ENCODE measurements at regions not wholly inside any gene's neighbourhood (a gene's known extent, or its start where the extent isn't known, plus 50 kb on each side); places are given as distances from the start of the nearest gene placed in this dataset.

- no peaks in the 10 kb centered on the region for H3K4me1 ChIP-seq
- WGBS, 2 donors = 33 to 38% methylated on average over 5 of the region's 5 CpGs
- no peaks in the 10 kb centered on the region for H3K9me3 ChIP-seq
- intact Hi-C loops (cut with DNase I) = no loop called here
- H3K27ac ChIP-seq = no peak overlapping the region
- no peak for DNase-seq
- FAIRE-seq = no peak
- no peaks in the 10 kb centered on the region for H3K36me3 ChIP-seq
- H3K4me3 ChIP-seq = no peak overlapping the region
- H3K27me3 ChIP-seq = no peaks in the 10 kb centered on the region
- no peak for ATAC-seq
- TF ChIP-seq CTCF (IDR thresholded peaks at IDR 0.05) = no peak
These were observed 307.4 kb downstream of the RAB28 start for GRCh38 chr4:13176741-13177142.

- Histone ChIP-seq H3K36me3 (no peaks in the 10 kb centered on the region), H3K4me1 (no peaks in the 10 kb centered on the region), H3K27me3 (no peaks in the 10 kb centered on the region), H3K9me3 (no peaks in the 10 kb centered on the region), H3K4me3 (no peak overlapping the region), H3K27ac (no peak overlapping the region)
- intact Hi-C loops (cut with DNase I) = no loop called here
- FAIRE-seq = no peak
- no peak for DNase-seq
- ATAC-seq = no peak
- WGBS, 2 donors = 83 to 86% methylated on average over 5 of the region's 5 CpGs
- TF ChIP-seq CTCF (IDR thresholded peaks at IDR 0.05) = no peak
These were observed 309.2 kb downstream of the RAB28 start for GRCh38 chr4:13174926-13175325.

- FAIRE-seq (no peak), DNase-seq (peak in 3 of 6 donors; percentile 10 to 25 (median 13)), ATAC-seq (peak in 3 of 4 donors; percentile 60 to 73 (median 69))
- intact Hi-C loops (cut with DNase I) = no loop called here
- Histone ChIP-seq H3K27me3 (no peaks in the 10 kb centered on the region), H3K4me1 (no peaks in the 10 kb centered on the region), H3K9me3 (no peaks in the 10 kb centered on the region), H3K27ac (no peak overlapping the region), H3K4me3 (no peak overlapping the region), H3K36me3 (no peaks in the 10 kb centered on the region)
- 80 to 81% methylated on average over 6 of the region's 6 CpGs for WGBS, 2 donors
- TF ChIP-seq CTCF (IDR thresholded peaks at IDR 0.05) = no peak
These were observed 310.1 kb downstream of the RAB28 start for GRCh38 chr4:13174001-13174400.

GRCh38 chr4:13171292-13172057, 312.7 kb downstream of the RAB28 start:
- no peak overlapping the region for H3K4me3 ChIP-seq
- no peaks in the 10 kb centered on the region for H3K9me3 ChIP-seq
- no peak for FAIRE-seq
- no peaks in the 10 kb centered on the region for H3K4me1 ChIP-seq
- ATAC-seq = no peak
- DNase-seq = no peak
- no peak for TF ChIP-seq CTCF (IDR thresholded peaks at IDR 0.05)
- no peak overlapping the region for H3K27ac ChIP-seq
- intact Hi-C loops (cut with DNase I) = no loop called here
- H3K27me3 ChIP-seq = no peaks in the 10 kb centered on the region
- WGBS, 2 donors = 89 to 94% methylated on average over 5 of the region's 5 CpGs
- H3K36me3 ChIP-seq = no peaks in the 10 kb centered on the region

- 74 to 76% methylated on average over 3 of the region's 3 CpGs for WGBS, 2 donors
- H3K4me1 ChIP-seq = no peaks in the 10 kb centered on the region
- H3K4me3 ChIP-seq = no peak overlapping the region
- no peaks in the 10 kb centered on the region for H3K36me3 ChIP-seq
- H3K27ac ChIP-seq = no peak overlapping the region
- ATAC-seq = no peak
- no peak for FAIRE-seq
- H3K9me3 ChIP-seq = no peaks in the 10 kb centered on the region
- intact Hi-C loops (cut with DNase I) = no loop called here
- no peaks in the 10 kb centered on the region for H3K27me3 ChIP-seq
- no peak for TF ChIP-seq CTCF (IDR thresholded peaks at IDR 0.05)
- DNase-seq = no peak
These were observed 314.2 kb downstream of the RAB28 start for GRCh38 chr4:13169731-13170525.

All from pancreas (tissue), 10 donors.